K562 (cell line): ENCODE measurements at regions not wholly inside any gene's neighbourhood (a gene's known extent, or its start where the extent isn't known, plus 50 kb on each side); places are given as distances from the start of the nearest gene placed in this dataset.

ENCODE experiments used
- ATAC-seq: fragments of 200-7000 bp; cut with Tn5 transposase; 3 replicates; pipeline ENCODE4 v1.9.1; 2020; ENCODE audit warnings: moderate library complexity
- BruUV-seq: library from RNA; stranded (reverse); fragments of 400-500 nt; replicated peaks from 2 replicates; lab custom pipeline; 2021; lab: Mats Ljungman, UMichigan
- CTCF ChIA-PET: fragments of 300-600 bp; formaldehyde crosslinking; extraction: SDS; loops from one replicate; lab custom pipeline; 2021; ENCODE audit warnings: low intra/inter-chr PET ratio; lab: Yijun Ruan, JAX
- POLR2A ChIA-PET: fragments of 300-600, 350-650 bp; sonication (Branson Sonifier 250); formaldehyde crosslinking; extraction: SDS; loops from one replicate; lab custom pipeline; 2021; ENCODE audit warnings: antibody characterized with exemption, inconsistent platforms; lab: Yijun Ruan, JAX
- DNase-seq, 4 experiments: peaks; one replicate each; pipeline versions ENCODE4 v3.0.0 to v3.0.0-alpha.2; 2011 to 2018; ENCODE audit warnings: low spot score in 3 of 4, mixed read lengths in 3 of 4; ENCODE audit errors: extremely low read depth in 1 of 4
- FAIRE-seq: peaks from 2 replicates; lab custom pipeline; 2011; peaks lifted over from hg19 to GRCh38; lab: Jason Lieb, UNC
- H2AFZ ChIP-seq: 2 replicates; pipeline ENCODE4 v1.6.0; 2011; ENCODE audit warnings: low read depth, low read length, control low read depth, inconsistent platforms
- H3K27ac ChIP-seq: fragments of 200-600 bp; 3 replicates; pipeline ENCODE4 v1.8.0; 2011; ENCODE audit warnings: low read depth, mild to moderate bottlenecking, control low read depth, inconsistent platforms, low read length, moderate library complexity, mixed read lengths; ENCODE audit errors: extremely low read depth
- H3K27me3 ChIP-seq, 2 experiments: fragments of 300-600 bp in 1 of 2; 2 replicates in 1 of 2; 3 replicates in 1 of 2; pipeline versions ENCODE4 v1.6.0 to v1.8.0; 2011; ENCODE audit warnings: inconsistent platforms in 2 of 2, low read length in 2 of 2, mild to moderate bottlenecking in 1 of 2, mixed read lengths in 1 of 2, moderate library complexity in 1 of 2; ENCODE audit not compliant: control insufficient read depth in 2 of 2, insufficient read depth in 2 of 2
- H3K36me3 ChIP-seq: fragments of 300-600 bp; 3 replicates; pipeline ENCODE4 v1.8.0; 2011; ENCODE audit warnings: mild to moderate bottlenecking, low read length, inconsistent platforms; ENCODE audit not compliant: control insufficient read depth, insufficient read depth
- H3K4me1 ChIP-seq, 2 experiments: fragments of 200-600 bp in 1 of 2; replicated peaks in 1 of 2; 2 replicates in 1 of 2; 3 replicates in 1 of 2; pipeline versions ENCODE4 v1.5.1 to v1.8.0; 2011; ENCODE audit warnings: inconsistent platforms in 2 of 2, low read length in 2 of 2, mild to moderate bottlenecking in 1 of 2, mixed read lengths in 1 of 2, moderate library complexity in 1 of 2; ENCODE audit not compliant: control insufficient read depth in 2 of 2, insufficient read depth in 2 of 2
- H3K4me2 ChIP-seq: 2 replicates; pipeline ENCODE4 v1.6.1; 2011; ENCODE audit warnings: low read length, control low read depth, inconsistent platforms, mixed read lengths; ENCODE audit not compliant: insufficient read depth
- H3K4me3 ChIP-seq: fragments of 200-600 bp; sonication (generic), shearing (Covaris generic); 2 replicates; pipeline ENCODE4 v1.5.1; 2016; ENCODE audit warnings: control low read depth, inconsistent platforms
- H3K79me2 ChIP-seq: fragments of 200-600 bp; 3 replicates; pipeline ENCODE4 v1.8.0; 2011; ENCODE audit warnings: low read length, inconsistent platforms; ENCODE audit not compliant: control insufficient read depth, insufficient read depth
- H3K9ac ChIP-seq, 2 experiments: 2 replicates each; pipeline versions ENCODE4 v1.6.0 to v1.6.1; 2011; ENCODE audit warnings: low read depth in 2 of 2, low read length in 2 of 2, control low read depth in 1 of 2, inconsistent platforms in 1 of 2, mild to moderate bottlenecking in 1 of 2, mixed read lengths in 1 of 2; ENCODE audit not compliant: insufficient read depth in 1 of 2
- H3K9me1 ChIP-seq: one replicate; pipeline ENCODE4 v1.6.0; 2011; ENCODE audit warnings: inconsistent platforms, mild to moderate bottlenecking, low read length, moderate library complexity; ENCODE audit not compliant: control insufficient read depth, insufficient read depth
- H3K9me3 ChIP-seq: replicated peaks from 2 replicates; pipeline ENCODE4 v1.5.1; 2011; ENCODE audit warnings: low read depth, low read length, inconsistent platforms; ENCODE audit not compliant: control insufficient read depth, insufficient read depth
- H4K20me1 ChIP-seq: replicated peaks from 2 replicates; pipeline ENCODE4 v1.6.1; 2011; ENCODE audit warnings: low read length, inconsistent platforms, mixed read lengths; ENCODE audit not compliant: control insufficient read depth, insufficient read depth
- ARID3B ChIP-seq: fragments of 250-450 bp; sonication (Bioruptor Pico); IDR thresholded peaks from 2 replicates; pipeline ENCODE4 v1.4.0; 2020; ENCODE audit warnings: borderline replicate concordance
- ATF7 ChIP-seq: fragments of 450-650 bp; IDR thresholded peaks from 2 replicates; pipeline ENCODE4 v1.7.1; 2014; ENCODE audit warnings: mild to moderate bottlenecking, moderate library complexity
- CBX1 ChIP-seq: sonication (generic); IDR thresholded peaks from 2 replicates; pipeline ENCODE4 v1.6.1; 2016; ENCODE audit warnings: antibody characterized with exemption, low read depth, mild to moderate bottlenecking
- EZH2 ChIP-seq: IDR thresholded peaks from 2 replicates; pipeline ENCODE4 v1.6.1; 2012; ENCODE audit warnings: low read depth, mild to moderate bottlenecking, inconsistent platforms, low read length, borderline replicate concordance
- FIP1L1 ChIP-seq: fragments of 200-400 bp; formaldehyde crosslinking; IDR thresholded peaks from 2 replicates; pipeline ENCODE4 v1.6.1; 2018; ENCODE audit warnings: mild to moderate bottlenecking, low read depth, low read length; ENCODE audit not compliant: poor library complexity, severe bottlenecking
- FOXM1 ChIP-seq, 2 experiments: fragments of 450-650 bp in 1 of 2; sonication (generic) in 1 of 2; formaldehyde crosslinking in 1 of 2; IDR thresholded peaks; 2 replicates each; pipeline versions ENCODE4 v1.6.1 to v1.9.0; 2017 to 2022; ENCODE audit warnings: low read depth in 2 of 2, mild to moderate bottlenecking in 2 of 2, missing genetic modification reagents in 1 of 2, moderate library complexity in 1 of 2
- HMGXB4 ChIP-seq: sonication (generic); formaldehyde crosslinking; IDR thresholded peaks from 2 replicates; pipeline ENCODE4 v1.8.1; 2023; ENCODE audit warnings: mild to moderate bottlenecking, missing genetic modification reagents
- MTA2 ChIP-seq: fragments of 450-650 bp; IDR thresholded peaks from 2 replicates; pipeline ENCODE4 v1.6.1; 2016; ENCODE audit warnings: low read depth
- NELFE ChIP-seq: IDR thresholded peaks from 2 replicates; pipeline ENCODE4 v1.6.1; 2011; ENCODE audit warnings: mild to moderate bottlenecking; ENCODE audit not compliant: insufficient read depth, insufficient read length
- NR2C1 ChIP-seq, 2 experiments: fragments of 450-650 bp; IDR thresholded peaks; 2 replicates each; pipeline ENCODE4 v1.6.1; 2017; ENCODE audit warnings: mild to moderate bottlenecking in 2 of 2, antibody characterized with exemption in 1 of 2, inconsistent platforms in 1 of 2, missing compliant biosample characterization in 1 of 2, missing genetic modification characterization in 1 of 2
- SP1 ChIP-seq: sonication (generic); formaldehyde crosslinking; IDR thresholded peaks from 2 replicates; pipeline ENCODE4 v1.8.1; 2022; ENCODE audit warnings: mild to moderate bottlenecking, missing genetic modification reagents
- ZFP30 ChIP-seq: fragments of 250-450 bp; sonication (Bioruptor Pico); IDR thresholded peaks from 2 replicates; pipeline ENCODE4 v1.8.0; 2022; ENCODE audit warnings: moderate library complexity, mild to moderate bottlenecking, inconsistent platforms, borderline replicate concordance
- ZNF311 ChIP-seq: fragments of 250-450 bp; sonication (Bioruptor Pico); IDR thresholded peaks from 2 replicates; pipeline ENCODE4 v1.4.0; 2020; ENCODE audit warnings: mild to moderate bottlenecking, moderate library complexity
- WGBS: fragments of 100-300 bp; shearing (Covaris generic); methylation state at CpG from one replicate; pipeline ENCODE4 v1.1.6; 2016; ENCODE audit warnings: low coverage, mixed read lengths; ENCODE audit not compliant: insufficient coverage; ENCODE audit errors: missing lambda C conversion rate; 5-methylcytosine and 5-hydroxymethylcytosine counted together
- in situ Hi-C: fragments of 300-500 bp; cut with MboI; formaldehyde crosslinking; loops from 4 replicates; pipeline ENCODE4 v1.15.0; 2018; ENCODE audit warnings: inconsistent platforms, mixed read lengths
- intact Hi-C: fragments of 100-400 bp; cut with micrococcal nuclease; formaldehyde crosslinking; loops from 2 replicates; pipeline ENCODE4 v1.14.2; 2022

- no peak overlapping the region for H2AFZ ChIP-seq
- CTCF ChIA-PET, result no interaction called here
- no peak for FAIRE-seq
- TF ChIP-seq FIP1L1 (no peak), ZFP30 (CRISPR knock-in tag) (no peak), MTA2 (no peak), ZNF311 (CRISPR knock-in tag) (no peak), ARID3B (no peak), SP1 (no peak), NELFE (no peak), NR2C1 (IDR thresholded peaks at IDR 0.05) (no peak), NR2C1 (tag; IDR thresholded peaks at IDR 0.05) (no peak), ATF7 (no peak), CBX1 (no peak), EZH2 (no peak), FOXM1 (IDR thresholded peaks at IDR 0.05; ENCODE audit: low read depth) (no peak), FOXM1 (CRISPR knock-in tag; IDR thresholded peaks at IDR 0.05; ENCODE audit: low read depth) (no peak), HMGXB4 (no peak)
Measured at GRCh38 chr13:85528491-85529217, 270.6 kb downstream of the SLITRK6 start.

More at GRCh38 chr13:85528491-85529217, 270.6 kb downstream of the SLITRK6 start:
- Histone ChIP-seq H3K9me1 (no peaks in the 10 kb centered on the region), H3K79me2 (no peaks in the 10 kb centered on the region), H3K4me1 (no peaks in the 10 kb centered on the region), H3K27me3 (no peaks in the 10 kb centered on the region), H3K27ac (no peak overlapping the region), H3K4me2 (no peak overlapping the region), H4K20me1 (no peaks in the 10 kb centered on the region), H3K36me3 (no peaks in the 10 kb centered on the region), H3K4me3 (no peak overlapping the region), H3K9me3 (no peaks in the 10 kb centered on the region), H3K9ac (no peak overlapping the region)
- in situ Hi-C loops (no loop called here), intact Hi-C loops (no loop called here)
- DNase-seq (no peak), ATAC-seq (no peak)
- BruUV-seq, result no TSS peak
- 0% methylated on average over 3 of the region's 3 CpGs for WGBS
- POLR2A ChIA-PET, result no interaction called here
